Mesothelial cell of epicardium (in vitro differentiated cells): ENCODE measurements at regions not wholly inside any gene's neighbourhood (a gene's known extent, or its start where the extent isn't known, plus 50 kb on each side); places are given as distances from the start of the nearest gene placed in this dataset.

ENCODE experiments used
- DNase-seq, 2 experiments: peaks; one replicate each; pipeline ENCODE4 v3.0.0; 2021; ENCODE audit warnings: low spot score in 2 of 2; ENCODE audit not compliant: unreplicated experiment in 2 of 2
- H3K27ac Mint-ChIP-seq: 2 replicates; pipeline ENCODE4 v1.8.0; 2021; ENCODE audit warnings: mixed read lengths
- H3K27me3 Mint-ChIP-seq: 2 replicates; pipeline ENCODE4 v1.8.0; 2021; ENCODE audit warnings: low read depth, mixed read lengths
- H3K36me3 Mint-ChIP-seq: 2 replicates; pipeline ENCODE4 v1.8.0; 2021; ENCODE audit warnings: mixed read lengths
- H3K4me1 Mint-ChIP-seq: 2 replicates; pipeline ENCODE4 v1.8.0; 2021; ENCODE audit warnings: mixed read lengths
- H3K4me3 Mint-ChIP-seq: 2 replicates; pipeline ENCODE4 v1.8.0; 2021; ENCODE audit warnings: mild to moderate bottlenecking, moderate library complexity, mixed read lengths
- H3K9me3 Mint-ChIP-seq: 2 replicates; pipeline ENCODE4 v1.8.0; 2021; ENCODE audit warnings: mixed read lengths
- TF ChIP-seq, protein P1 (sequence below): fragments of 200-600 bp; sonication (generic); IDR thresholded peaks from one replicate; pipeline ENCODE4 v1.5.0; 2021; ENCODE audit warnings: antibody characterized with exemption; ENCODE audit not compliant: unreplicated experiment

DNA sequence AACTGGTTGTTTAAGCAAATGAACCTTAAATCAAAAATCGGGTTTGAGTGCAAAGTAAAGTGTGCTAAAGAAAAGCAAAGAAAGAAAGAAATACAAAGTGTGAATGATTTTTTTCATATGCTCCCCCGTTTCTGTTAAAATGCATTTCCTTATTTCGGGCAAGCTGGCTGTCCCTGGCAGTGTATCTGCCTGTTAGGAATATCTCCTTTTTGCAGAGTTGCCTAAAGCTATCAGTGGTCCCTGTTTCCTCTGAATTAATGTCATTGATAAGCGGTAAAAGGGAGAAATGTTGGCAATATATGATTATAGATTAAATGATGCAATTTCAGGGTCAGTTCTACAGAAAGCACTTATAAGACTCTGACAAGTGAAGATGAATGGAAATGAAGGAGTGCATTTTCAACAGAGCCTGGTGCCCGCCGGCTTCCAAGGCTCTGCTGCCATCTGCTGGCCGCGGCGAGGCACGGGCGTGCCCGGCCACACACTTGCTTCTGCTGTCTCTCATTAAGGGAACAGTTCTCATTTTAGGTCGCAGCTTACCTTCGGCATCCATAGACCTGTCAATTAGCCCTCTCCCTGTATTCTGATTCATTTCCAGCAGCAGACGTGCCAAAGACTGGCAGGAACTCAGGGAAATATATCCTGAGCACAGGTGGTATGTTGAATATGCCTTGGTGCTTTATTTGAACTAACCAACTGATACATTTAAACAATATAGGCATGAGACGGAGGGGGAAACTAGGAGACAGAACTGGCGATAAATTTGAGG lies 381.9 kb downstream of the C6orf118 start:
- Mint-ChIP-seq H3K27me3 (no peaks in the 10 kb centered on the region), H3K27ac (no peak overlapping the region), H3K4me3 (no peak overlapping the region), H3K4me1 (no peaks in the 10 kb centered on the region), H3K9me3 (peaks cover 2% of the 10 kb centered on the region), H3K36me3 (no peaks in the 10 kb centered on the region)
- peak; percentile 52 to 85 for DNase-seq
- TF ChIP-seq, protein P1, sequence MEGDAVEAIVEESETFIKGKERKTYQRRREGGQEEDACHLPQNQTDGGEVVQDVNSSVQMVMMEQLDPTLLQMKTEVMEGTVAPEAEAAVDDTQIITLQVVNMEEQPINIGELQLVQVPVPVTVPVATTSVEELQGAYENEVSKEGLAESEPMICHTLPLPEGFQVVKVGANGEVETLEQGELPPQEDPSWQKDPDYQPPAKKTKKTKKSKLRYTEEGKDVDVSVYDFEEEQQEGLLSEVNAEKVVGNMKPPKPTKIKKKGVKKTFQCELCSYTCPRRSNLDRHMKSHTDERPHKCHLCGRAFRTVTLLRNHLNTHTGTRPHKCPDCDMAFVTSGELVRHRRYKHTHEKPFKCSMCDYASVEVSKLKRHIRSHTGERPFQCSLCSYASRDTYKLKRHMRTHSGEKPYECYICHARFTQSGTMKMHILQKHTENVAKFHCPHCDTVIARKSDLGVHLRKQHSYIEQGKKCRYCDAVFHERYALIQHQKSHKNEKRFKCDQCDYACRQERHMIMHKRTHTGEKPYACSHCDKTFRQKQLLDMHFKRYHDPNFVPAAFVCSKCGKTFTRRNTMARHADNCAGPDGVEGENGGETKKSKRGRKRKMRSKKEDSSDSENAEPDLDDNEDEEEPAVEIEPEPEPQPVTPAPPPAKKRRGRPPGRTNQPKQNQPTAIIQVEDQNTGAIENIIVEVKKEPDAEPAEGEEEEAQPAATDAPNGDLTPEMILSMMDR: peak; percentile 87

DNA sequence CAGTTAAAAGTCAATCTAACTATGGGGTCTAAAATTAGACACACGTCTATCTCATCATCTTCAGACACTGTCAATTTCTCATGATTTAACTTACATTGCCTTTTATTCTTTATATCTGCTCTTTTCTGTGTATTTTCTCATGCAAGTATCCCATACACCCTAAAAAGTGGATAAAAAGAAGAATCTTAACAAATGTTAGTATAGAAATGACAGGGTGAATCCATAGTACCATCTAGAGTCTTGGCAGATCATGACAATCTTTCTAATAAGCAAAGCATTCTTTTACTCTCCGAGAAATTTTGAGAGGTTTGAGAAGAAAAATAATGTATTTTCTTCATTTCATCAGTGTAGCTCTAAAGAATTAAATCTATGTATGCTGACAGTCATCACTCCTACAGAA lies 382.7 kb downstream of the C6orf118 start:
- H3K27me3 Mint-ChIP-seq: no peaks in the 10 kb centered on the region
- TF ChIP-seq, protein P1: no peak
- no peaks in the 10 kb centered on the region for H3K4me1 Mint-ChIP-seq
- H3K36me3 Mint-ChIP-seq: no peaks in the 10 kb centered on the region
- no peak overlapping the region for H3K27ac Mint-ChIP-seq
- no peak overlapping the region for H3K4me3 Mint-ChIP-seq
- no peaks in the 10 kb centered on the region for H3K9me3 Mint-ChIP-seq
- no peak for DNase-seq

DNA sequence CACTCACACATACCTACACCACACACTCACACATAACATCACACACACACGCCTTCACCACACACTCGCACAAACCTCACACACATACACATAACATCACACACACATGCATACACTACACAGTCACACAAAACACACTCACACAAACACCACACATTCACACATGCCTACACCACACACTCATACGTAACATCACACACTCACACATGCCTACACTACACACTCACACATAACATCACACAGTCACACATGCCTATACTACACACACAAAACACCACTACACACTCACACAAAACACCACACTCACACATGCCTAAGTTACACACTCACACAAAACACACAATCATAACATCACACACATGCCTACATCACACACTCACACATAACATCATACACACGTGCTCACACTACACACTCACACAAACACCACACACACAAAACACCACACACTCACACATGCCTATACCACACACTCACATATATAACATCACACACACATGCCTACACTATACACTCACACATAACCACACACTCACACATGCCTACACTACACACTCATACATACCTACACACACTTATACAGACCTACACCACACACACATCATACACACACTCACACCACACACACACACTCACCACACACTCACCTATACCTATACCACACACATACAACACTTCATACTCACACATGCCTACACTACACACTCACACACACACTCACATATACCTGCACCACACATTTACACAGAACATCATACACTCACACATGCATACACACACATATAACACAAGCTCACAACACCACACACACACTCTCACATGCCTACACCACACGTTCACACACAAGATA lies 383.5 kb downstream of the C6orf118 start:
- Mint-ChIP-seq H3K27ac (no peak overlapping the region), H3K36me3 (no peaks in the 10 kb centered on the region), H3K9me3 (no peaks in the 10 kb centered on the region), H3K4me3 (no peak overlapping the region), H3K4me1 (no peaks in the 10 kb centered on the region), H3K27me3 (no peaks in the 10 kb centered on the region)
- TF ChIP-seq, protein P1: no peak
- DNase-seq: no peak

DNA sequence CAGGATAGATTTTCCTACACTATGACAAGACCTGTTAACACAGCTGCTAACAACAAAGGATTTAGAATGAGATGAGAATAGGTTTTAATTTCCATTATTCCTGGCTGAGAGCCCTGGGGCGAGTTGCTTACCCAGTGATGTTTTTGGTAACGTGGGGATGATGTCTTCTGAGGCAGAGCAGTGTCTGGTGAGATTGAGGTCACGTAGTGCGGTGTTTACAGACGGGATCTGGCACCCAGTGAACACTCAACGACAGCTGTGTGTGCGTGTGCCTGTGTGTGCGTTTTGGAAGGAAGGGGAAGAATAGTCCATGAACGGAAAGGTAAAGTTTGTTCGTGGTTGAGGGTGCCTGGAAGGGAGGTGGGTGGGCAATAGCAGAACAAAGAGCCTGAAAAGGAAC lies 384.7 kb downstream of the C6orf118 start:
- H3K4me3 Mint-ChIP-seq: no peak overlapping the region
- no peak overlapping the region for H3K27ac Mint-ChIP-seq
- H3K9me3 Mint-ChIP-seq: no peaks in the 10 kb centered on the region
- TF ChIP-seq, protein P1: no peak
- H3K4me1 Mint-ChIP-seq: no peaks in the 10 kb centered on the region
- H3K27me3 Mint-ChIP-seq: no peaks in the 10 kb centered on the region
- DNase-seq: no peak
- H3K36me3 Mint-ChIP-seq: no peaks in the 10 kb centered on the region

DNA sequence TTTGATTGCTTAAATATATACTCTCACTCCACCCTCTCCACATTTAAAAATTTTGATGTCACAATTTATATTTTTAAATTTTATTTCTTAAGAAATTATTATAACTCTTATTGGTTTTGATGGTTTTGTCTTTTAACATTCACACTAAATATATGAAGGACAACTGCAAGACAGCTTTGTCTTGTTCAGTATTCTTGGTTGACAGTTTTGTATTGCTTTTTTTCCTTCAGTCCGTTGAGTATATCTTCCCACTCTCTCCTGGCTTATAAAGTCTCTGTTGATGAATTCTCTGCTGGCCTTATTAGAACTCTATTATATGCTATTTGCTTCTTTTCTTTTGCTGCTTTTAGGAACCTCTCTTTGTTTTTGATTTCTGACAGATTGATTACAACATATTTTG lies 392.2 kb downstream of the C6orf118 start:
- Mint-ChIP-seq H3K27me3 (no peaks in the 10 kb centered on the region), H3K4me3 (no peak overlapping the region), H3K4me1 (no peaks in the 10 kb centered on the region), H3K9me3 (peaks cover 20% of the 10 kb centered on the region), H3K27ac (no peak overlapping the region), H3K36me3 (no peaks in the 10 kb centered on the region)
- no peak for DNase-seq
- TF ChIP-seq, protein P1: no peak
